GM18909 (cell line): ENCODE measurements at regions not wholly inside any gene's neighbourhood (a gene's known extent, or its start where the extent isn't known, plus 50 kb on each side); places are given as distances from the start of the nearest gene placed in this dataset.
"Not testable (repeated sequence)": the region's sequence is repeated elsewhere in the genome, so short reads cannot be mapped to it uniquely, and the experiment has no call there.

Source experiments
- ATAC-seq: cut with Tn5 transposase; IDR thresholded peaks from one replicate; pipeline ENCODE4 v1.9.1; 2021; ENCODE audit warnings: mild to moderate bottlenecking; ENCODE audit not compliant: unreplicated experiment, poor library complexity

GRCh38 chr3:38966811-38967692 is 84.7 kb downstream of the SCN11A start:
- no peak for ATAC-seq

- ATAC-seq = no peak
These were observed 87.1 kb downstream of the SCN11A start for GRCh38 chr3:38964646-38965045.

GRCh38 chr3:38964204-38964603 is 87.5 kb downstream of the SCN11A start:
- no peak for ATAC-seq

- ATAC-seq = no peak
These were observed 90.7 kb downstream of the SCN11A start for GRCh38 chr3:38960953-38961622.

GRCh38 chr3:38960042-38960622 is 91.6 kb downstream of the SCN11A start:
- ATAC-seq = no peak

GRCh38 chr3:38958026-38958720 is 93.6 kb downstream of the SCN11A start:
- ATAC-seq = no peak

GRCh38 chr3:38957296-38957695 is 94.4 kb downstream of the SCN11A start:
- ATAC-seq = no peak

GRCh38 chr3:38952721-38953120 is 99.0 kb downstream of the SCN11A start:
- no peak for ATAC-seq

GRCh38 chr3:38951167-38951566 is 100.6 kb downstream of the SCN11A start:
- not testable (repeated sequence) for ATAC-seq

GRCh38 chr3:38950581-38950980 is 101.2 kb downstream of the SCN11A start:
- no peak for ATAC-seq

- ATAC-seq = no peak
These were observed 101.8 kb downstream of the SCN11A start for GRCh38 chr3:38949994-38950393.

GRCh38 chr3:38940394-38940793 is 111.3 kb downstream of the SCN11A start:
- no peak for ATAC-seq

- no peak for ATAC-seq
These were observed 109.3 kb upstream of the SCN10A start for GRCh38 chr3:38925351-38925750.

- no peak for ATAC-seq
These were observed 100.7 kb upstream of the SCN10A start for GRCh38 chr3:38916706-38917105.

GRCh38 chr3:38907426-38907825 is 91.4 kb upstream of the SCN10A start:
- ATAC-seq = no peak

GRCh38 chr3:38890426-38890825 is 74.4 kb upstream of the SCN10A start:
- ATAC-seq = no peak

- no peak for ATAC-seq
These were observed 62.6 kb upstream of the SCN10A start for GRCh38 chr3:38878646-38879045.
